Posterior vena cava (tissue), 2 donors: ENCODE measurements at regions not wholly inside any gene's neighbourhood (a gene's known extent, or its start where the extent isn't known, plus 50 kb on each side); places are given as distances from the start of the nearest gene placed in this dataset.

Source experiments
- DNase-seq: peaks from one replicate; pipeline ENCODE4 v3.0.0-alpha.2; 2020; ENCODE audit warnings: low spot score
- intact Hi-C, 2 donors: fragments of 100-400 bp; cut with DNase I; formaldehyde crosslinking; loops; one replicate each; pipeline versions ENCODE4 v1.14.1 to v1.14.2; 2022 to 2023
- donor health status: DM: yes; HTN: yes; CAD: no.
- donor health status: DM: yes; HTN: yes; CAD: no.

DNA sequence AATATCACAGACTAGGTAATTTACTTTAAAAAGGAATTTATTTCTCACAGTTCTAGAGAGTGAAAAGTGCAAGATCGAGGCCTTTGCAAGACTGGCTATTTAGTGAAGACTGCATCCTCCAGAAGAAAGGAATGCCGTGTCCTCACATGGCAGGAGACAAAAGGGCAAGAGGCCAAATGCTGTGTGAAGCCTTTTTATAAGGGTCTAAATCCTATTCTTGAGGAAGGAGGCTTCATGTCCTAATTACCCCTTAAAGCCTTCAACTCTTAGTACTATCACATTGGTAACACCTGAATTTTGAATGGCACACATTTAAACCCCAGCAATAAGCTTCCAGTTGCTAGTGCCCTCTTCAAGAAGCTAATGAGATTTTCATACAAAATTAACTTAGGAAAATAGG is 1882.3 kb upstream of the PIK3C3 start:
- intact Hi-C loops, result no loop called here
- no peak for DNase-seq

DNA sequence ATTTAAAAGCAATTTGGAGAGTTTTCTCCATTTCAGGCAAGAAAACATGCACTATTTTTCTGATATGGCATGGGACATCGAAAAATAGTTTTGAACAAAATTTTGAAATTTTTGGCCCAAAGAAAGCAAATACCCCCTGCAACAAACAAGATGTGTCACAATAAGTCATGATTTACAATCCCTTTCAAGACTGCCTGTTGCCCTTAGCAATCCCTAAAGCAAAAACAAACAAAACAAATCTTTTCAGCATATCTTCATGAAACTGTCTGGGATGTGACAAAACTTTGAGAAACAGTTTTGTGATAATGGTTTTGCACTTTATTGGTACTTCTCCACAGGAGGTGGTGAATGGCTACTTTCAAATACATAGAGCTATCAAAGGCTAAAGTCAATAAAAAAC is 1888.7 kb upstream of the PIK3C3 start:
- DNase-seq, result no peak
- intact Hi-C loops, result no loop called here

DNA sequence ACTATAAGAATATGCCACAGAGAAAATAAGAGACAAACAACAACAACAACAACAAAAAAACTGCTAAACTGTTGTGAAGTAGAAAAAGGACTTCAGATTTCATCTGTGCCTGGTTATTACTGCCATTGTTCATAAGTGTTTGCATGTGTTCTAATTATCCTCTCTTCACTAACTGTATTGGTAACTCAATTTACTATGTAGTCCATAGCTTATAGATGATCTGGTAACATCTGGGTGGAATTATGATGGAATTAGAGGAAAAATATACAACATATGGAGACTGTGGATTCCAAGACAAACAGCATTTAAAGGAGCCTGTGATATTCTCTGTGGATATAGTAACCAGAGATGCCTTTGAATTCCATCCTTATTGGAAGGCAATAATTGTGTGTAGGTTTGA is 1891.5 kb upstream of the PIK3C3 start:
- no peak for DNase-seq
- intact Hi-C loops, result no loop called here

DNA sequence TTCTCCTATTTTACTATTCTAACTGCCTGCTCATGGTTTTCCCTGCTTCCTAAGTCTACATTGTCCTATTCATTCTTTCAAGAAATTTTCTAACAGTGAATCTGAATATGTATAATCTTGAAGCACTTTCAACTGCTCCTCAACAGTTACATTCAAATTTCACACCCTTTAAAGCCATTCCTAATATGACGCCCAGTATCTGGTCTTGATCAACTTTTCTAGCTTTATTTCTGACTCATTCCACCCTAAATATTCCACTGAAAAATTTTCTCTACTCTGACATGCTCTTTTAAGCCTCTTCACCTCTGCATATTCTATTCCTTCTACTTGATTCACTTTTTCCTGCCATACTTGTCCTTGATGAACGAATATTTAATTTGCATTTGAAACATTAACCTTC is 1893.9 kb upstream of the PIK3C3 start:
- intact Hi-C loops, result no loop called here
- no peak for DNase-seq

DNA sequence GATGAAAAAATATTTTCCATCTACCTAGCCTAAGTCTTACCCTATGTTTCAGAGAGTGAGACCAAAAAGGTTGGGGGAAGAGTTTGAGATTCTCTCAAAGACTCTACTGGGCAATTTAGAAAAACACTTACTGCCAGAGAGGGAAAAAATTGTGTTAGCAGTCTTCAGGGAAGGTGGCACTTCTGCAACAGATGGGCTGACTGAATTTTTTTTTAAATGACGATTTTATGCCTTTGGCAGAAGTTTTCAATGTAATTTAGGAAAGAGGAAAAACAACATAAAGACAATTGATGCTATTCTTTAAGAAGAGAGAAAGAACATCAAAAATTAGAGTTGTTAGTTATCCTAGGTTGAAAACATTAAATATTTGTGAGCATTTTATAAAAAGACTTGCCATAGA is 1894.5 kb upstream of the PIK3C3 start:
- intact Hi-C loops, result no loop called here
- DNase-seq, result no peak

DNA sequence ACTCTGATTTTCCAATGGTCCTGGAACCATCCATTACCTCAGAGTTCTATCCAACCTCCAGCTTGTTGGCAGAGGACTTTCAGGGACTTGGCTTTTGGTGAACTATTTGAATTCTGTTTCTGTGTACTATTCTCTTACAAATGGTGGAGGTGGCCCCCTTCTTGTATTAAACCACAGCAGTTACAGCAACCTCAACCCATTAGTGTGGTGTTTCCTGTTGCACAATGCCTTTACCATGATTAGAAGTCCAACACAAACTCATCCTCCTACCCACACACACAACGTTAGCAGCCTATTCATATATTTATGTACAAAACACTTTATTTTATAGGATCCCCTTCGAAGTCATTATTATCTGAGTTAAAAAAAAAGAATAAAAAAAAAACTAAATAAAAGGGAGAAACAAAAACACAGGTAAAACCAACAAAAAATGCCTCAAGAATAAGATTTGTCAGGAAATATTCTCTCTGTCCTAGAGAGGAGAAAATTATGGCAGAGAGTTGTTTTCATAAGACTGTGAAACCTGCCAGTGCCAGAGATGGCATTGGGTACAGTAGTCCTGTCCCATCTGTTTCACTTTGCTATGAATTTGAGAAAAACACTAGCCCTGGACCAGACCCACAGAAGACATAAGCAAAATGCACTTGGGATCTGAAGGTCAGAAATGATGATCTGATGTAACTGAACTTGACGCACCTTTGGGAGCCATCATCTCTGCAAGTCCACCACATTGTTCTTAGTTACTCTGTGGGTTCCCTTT is 1896.0 kb upstream of the PIK3C3 start:
- intact Hi-C loops, result no loop called here
- no peak for DNase-seq

DNA sequence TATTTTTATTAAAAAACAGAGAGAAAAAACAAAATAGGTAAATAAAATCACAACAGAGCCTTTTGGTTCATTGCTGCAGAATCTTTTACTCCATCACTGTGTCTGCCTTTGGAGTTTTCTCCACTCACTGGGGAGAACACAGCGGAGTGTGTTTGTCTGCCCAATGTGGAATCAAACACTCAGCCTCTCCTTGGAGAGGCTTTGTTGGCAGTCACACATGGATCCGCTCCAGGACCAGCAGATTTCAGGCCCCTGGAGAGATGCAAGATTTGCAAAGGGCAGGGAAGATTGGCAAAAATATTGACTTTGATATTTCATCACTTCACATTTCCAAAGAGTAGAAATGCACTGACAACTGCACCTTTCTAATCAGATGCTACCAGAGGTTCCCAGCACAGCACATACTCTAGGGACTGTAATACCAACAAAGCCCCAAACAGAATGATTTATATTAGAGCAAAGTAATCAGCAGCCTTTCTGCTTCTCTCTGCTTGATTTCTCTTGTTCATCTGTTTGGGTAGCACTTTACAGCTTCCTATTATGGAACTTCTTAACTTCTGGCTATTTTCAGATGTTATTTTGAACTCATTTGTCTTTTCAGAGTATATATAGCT is 1898.8 kb upstream of the PIK3C3 start:
- intact Hi-C loops, result no loop called here
- no peak for DNase-seq

DNA sequence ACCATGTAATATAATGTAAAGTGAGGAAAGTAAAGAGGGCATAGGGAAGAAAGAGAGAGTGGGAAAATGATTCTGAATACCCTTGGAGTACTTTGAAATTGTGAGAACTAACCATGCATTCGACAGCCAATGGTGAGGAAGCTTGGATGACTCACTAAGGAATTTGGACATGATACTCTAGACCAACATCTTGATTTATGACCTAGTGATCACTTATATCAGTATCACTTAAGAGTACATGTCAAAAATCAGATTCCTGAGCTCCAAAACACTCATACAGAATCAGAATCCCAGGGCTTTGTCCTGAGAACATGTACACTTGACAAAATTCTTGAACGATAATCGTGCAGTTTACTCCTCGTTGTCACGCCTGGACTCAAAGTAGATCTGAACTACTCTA is 1899.8 kb upstream of the PIK3C3 start:
- intact Hi-C loops, result no loop called here

DNA sequence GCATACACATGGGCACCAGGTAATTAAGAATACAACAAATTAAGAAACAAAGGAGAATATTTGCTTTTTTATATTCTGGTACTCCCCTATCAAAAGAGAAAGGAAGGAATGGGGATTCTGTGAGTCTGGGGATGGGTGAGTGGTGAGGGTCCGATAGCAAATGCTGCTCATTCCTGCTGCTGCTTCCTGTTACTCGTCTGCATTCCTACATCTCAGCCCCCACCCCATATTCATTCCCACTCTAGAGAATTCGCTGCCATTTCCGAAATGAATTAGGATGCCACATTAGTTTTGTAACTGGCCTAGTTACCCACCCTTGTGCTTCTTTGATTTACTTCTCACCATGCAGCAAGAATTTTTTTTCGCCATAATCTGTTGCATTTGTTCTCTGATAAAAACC is 1905.3 kb upstream of the PIK3C3 start:
- no peak for DNase-seq
- intact Hi-C loops, result no loop called here

More for the DNA sequence above, 1899.8 kb upstream of the PIK3C3 start:
- DNase-seq, result no peak

DNA sequence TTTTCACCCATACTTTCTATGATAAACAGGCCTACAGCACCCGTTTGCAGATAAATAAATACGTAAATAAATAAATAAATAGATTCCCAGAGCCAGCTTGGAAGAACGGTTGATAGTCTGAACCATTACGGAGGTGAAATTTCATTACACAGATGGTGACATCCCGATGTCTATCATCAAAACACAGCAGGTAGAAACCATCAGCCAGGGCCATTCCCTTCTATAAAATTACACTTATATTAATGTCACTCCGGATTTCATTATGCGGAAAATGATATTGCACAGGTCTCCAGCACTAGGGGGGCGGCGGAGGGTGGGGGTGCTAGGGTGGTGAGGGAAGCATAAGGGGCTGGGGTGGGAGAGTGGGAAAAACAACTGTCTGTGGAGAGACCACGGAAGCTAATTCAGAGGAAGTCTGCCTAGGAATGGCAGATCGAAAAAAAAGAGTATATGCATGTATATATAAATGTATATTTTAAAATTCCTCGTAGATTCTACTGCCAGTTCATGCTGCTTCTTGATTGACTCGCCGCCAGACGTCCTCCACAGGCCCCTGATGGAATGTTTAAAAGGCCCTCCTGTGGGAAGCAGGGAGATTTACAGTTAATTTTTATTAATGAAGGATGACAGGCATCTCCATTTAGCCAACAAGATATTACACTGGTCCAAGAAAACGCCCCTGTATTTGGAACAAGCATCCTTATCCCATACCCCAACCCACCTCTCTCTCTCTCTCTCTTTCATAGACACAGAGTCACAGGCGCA is 1906.0 kb upstream of the PIK3C3 start:
- intact Hi-C loops, result no loop called here
- no peak for DNase-seq

DNA sequence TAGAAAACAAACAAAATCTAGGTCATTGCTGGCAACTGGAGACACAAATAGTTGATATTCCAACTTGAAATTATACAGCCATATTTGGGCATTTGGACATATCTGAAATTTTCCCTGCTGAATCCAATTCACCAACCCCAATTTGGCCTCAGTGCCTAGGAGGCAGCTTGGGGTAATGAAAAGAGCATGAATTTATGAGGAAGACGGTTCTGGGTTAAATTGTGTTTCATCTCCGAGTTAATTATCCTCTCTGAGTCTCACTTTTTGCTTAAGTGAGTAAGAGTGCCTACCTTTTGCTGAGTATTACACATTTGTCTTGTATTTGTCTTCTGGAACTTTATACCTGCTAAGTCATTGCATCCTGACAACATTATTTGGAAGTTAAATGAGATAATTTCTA is 1906.8 kb upstream of the PIK3C3 start:
- no peak for DNase-seq
- intact Hi-C loops, result no loop called here

DNA sequence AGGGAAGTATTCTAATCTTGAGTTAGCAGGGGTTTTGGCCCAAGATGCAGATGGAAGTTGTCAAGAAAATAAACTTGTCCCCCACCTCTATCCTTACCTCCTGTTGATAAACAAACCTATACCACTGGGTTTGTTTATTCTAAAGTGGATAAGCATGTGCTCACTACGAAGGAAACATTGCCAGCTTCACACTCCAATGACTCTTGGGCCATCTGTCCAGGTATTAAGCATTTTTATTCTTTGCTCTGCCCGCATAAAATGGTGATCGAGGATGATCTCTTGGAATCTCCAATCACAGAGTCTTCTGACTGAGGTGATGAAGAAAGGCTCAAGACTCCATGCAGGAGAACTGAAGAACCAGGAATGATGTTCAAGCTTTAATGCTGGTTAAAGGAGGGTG is 1908.4 kb upstream of the PIK3C3 start:
- DNase-seq, result no peak
- intact Hi-C loops, result no loop called here

DNA sequence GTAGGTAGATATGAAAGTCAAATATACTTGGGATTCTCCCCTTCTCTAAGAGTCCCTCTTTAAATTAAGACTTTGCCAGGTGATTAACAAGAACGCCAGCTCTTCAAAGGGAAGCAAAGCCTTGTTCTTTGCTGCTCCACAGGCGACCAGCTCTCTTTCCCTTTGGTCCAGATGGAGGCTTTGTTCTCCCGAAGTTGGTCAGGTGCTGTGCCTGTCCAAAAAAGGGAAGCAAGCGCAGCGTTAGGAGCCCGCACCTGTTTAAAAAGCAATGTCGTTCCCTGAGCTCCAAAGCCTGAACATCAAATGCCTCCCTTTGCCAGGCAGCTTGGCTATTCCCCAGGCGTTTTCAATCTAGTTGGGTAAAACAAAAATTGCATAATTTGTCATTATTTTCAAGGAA is 1913.1 kb upstream of the PIK3C3 start:
- intact Hi-C loops, result no loop called here
- no peak for DNase-seq

DNA sequence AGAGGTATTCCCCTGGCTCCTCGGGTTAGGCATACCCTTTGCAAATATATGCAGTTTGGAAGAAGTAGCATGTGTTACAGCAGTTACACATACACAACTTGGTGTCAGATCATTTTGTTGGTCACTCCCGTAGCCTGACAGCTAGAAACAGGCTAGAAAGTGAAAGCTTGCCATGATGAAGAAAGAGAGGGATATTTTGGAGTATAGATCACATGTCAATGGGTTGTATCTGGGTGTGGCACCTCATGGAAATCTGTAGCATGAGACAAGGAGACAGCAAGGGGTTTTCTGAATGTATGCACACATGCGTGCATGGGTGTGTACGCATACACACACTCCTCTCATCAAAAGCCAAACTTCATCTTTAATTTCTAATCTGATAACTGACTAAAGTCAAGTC is 1914.5 kb upstream of the PIK3C3 start:
- intact Hi-C loops, result no loop called here
- no peak for DNase-seq

DNA sequence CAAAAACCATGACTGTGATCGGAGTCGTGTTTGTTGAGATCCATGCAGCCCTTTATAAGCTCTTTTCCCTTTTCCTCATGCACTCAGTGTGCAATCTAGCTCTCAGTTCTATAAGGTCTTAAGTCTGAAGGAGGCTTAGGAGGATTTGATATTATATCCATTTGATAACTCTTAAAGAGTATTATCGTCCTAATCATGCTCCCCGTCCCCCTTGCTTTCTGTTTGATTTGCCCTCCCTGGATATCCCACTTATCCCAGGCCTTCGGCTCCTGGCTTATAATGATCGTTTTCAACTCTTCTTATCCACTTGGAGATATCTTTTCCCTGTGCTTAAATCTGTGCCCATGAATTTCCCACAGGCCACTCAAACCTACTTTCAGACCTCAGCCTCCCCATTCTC is 1917.7 kb upstream of the PIK3C3 start:
- no peak for DNase-seq
- intact Hi-C loops, result no loop called here

DNA sequence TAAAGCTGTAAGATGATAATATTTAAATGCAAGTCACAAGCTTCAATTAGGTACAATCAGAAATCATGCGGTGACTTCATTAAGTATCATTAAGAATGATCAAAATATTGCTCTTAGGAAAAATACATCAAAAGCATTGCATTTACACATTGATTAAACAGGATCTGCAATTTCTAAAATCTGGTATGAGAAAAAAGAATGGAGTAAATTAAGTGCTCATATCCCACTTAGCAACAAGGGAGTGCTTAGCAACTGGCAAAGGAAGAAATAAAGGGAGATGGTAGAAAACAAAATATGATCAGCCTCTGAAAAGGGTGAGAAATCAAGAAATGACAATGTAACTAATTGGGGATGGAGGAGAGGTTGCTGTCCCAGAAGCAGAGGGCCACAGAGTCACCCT is 1918.2 kb upstream of the PIK3C3 start:
- DNase-seq, result no peak
- intact Hi-C loops, result no loop called here

DNA sequence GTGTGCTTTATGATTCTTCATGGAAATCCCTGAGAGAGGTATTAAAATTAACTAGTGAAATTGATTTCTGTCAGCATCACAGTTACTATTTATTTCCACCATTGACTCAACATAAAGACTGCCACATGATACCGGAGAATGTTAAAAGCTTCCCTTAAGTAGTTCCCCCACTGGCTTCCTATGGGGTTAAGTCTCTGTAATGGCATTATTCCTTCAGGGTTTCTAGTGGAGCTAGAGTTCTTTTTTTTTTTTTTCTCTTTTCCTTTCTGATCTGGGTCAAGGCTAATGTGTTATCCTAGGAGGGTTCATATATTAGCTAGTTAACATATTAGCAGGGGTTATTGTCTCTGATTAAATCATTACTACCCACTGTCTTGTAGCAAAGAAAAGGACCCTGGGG is 1919.1 kb upstream of the PIK3C3 start:
- intact Hi-C loops, result no loop called here
- DNase-seq, result no peak

DNA sequence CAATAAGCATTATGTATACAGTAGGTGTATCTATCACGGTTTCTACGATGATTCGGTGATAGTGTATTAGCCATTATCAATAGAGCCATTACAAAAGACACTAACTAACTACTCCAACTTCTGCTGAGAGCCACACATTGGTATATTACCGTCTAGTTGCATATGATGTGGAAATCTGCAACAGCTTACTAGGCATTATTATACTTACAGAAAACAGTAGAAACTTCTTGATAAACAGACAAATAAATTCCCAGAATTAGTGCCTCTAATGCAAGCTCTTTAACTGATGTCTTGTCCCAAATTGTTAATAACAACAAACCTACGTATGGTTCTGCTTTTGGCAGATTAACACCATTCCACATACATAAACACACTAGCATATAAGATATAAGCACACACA is 1923.0 kb upstream of the PIK3C3 start:
- intact Hi-C loops, result no loop called here

DNA sequence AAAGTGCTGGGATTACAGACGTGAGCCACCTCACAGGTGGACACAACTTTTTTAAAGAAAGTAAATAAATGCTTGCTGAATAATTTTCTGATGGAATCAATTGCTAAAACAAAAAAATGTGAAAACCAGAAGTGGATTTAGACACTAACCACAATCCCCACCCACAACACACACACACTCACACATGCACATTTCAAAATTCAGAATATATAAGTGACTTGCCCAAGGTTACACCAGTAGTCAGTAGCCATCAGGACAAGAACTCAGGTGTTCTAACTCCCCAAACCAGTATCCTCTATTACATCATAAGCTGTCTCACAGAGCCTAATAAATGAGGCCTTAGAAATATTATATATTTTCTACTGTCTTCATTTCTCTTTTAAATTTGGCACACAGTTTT is 1923.6 kb upstream of the PIK3C3 start:
- intact Hi-C loops, result no loop called here
- DNase-seq, result no peak

More for the DNA sequence above, 1923.0 kb upstream of the PIK3C3 start:
- DNase-seq, result no peak

DNA sequence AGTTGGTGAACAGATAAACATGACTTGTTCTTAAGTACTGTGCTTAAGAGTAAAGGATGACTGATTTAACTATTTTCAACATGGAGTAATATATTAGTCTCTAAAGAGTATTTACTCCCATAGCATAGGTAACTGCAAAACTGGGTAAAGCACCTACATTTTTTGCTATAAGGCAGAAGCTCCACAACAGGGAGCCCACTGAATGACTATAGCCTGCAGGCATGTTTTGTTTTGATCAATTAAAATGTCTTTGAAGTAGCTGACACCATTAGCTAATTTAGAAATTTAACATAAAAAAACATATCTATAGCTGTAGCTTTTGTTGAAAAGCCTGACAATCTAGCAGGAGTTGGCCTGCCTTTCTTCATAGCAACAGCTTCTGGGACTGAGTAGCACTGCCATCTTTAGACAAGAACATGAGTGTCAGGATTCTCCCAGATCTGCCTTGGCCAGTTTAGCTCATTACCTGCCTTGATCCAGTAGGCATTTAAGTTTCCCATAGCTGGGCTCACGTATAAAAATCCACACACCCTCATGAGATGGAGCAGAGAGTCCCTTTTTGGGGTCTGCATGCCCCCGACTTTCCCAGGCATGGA is 1935.1 kb upstream of the PIK3C3 start:
- intact Hi-C loops, result no loop called here
- DNase-seq, result no peak
